NCI-H1436 treated with DMSO at 0.1 percent for 48 hours (cell line): ENCODE measurements at regions not wholly inside any gene's neighbourhood (a gene's known extent, or its start where the extent isn't known, plus 50 kb on each side); places are given as distances from the start of the nearest gene placed in this dataset.
"Not testable (repeated sequence)": the region's sequence is repeated elsewhere in the genome, so short reads cannot be mapped to it uniquely, and the experiment has no call there.

Source experiments
- DNase-seq: peaks from one replicate; lab custom pipeline; 2025; lab: John Stamatoyannopoulos, UW

DNA sequence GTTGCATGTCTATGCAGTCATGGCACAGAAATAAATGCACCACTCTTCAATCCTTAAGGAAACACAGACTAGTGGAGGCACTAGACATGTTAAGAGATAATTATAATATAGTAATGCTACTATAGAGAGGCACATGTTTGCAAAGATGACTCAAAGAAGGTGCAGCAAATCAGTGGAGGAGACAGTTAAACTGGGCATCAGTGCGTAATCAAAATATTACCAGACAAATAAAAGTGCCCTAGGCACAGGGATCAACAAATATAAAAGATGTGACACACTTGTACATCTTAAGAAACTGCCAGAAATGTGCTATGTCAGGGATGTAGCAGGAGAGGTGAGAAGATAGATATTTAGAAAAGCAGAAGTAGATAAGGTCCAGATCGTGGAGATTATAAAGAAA lies 642.1 kb downstream of the SLCO4C1 start:
- DNase-seq: no peak

DNA sequence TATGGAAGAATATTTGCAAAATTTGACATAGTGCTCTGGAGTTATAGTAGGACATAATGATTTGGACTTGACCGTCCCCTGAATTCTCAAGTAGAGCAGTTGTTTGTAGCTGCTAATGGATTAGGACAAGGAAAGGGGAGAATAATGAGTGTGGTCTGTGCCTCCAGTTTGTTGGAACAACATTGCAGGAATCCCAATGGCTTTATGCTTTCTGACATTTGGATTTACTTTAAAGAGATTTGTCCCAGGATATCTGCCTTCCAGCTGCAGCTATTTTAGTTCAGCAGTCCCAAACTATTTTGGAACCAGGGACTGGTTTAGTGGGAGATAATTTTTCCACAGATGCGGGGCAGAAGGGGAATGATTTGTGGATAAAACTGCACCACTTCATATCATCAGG lies 648.2 kb downstream of the SLCO4C1 start:
- no peak for DNase-seq

DNA sequence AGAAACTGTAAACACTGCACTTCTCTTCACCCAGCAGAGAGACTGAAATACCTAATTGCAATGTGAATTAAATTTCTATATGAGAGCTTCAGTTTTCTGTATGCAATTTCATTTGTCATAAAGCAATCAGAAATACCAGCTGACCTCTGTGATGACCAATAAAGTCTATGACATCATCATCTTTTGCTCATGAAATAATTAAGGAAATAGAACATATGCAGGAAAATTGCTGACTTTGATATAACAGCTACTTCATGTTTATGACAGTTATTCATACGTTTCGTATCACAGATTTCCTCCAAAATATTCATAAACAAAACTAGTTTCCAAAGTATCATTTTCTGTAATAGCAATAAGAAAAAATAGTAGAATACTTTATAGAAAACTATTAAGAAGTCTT lies 652.3 kb downstream of the SLCO4C1 start:
- no peak for DNase-seq

DNA sequence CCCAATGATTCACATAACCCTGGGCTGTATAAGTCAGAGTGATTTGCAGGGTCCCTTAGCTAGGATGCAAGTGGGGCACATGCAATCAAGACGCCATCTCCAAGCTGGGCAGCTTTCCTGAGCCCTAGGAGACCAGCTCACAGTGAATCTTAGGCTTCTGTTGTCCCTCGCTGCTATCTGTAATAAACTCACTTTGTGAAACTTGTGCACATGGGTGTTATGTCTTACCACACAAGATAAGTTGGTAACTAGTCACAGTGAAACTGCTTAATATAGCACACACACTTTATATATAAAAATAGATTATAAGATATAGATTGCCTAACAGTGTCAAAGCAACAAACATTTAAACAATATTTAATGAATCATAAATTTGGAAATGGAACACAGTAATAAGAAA lies 658.5 kb downstream of the SLCO4C1 start:
- DNase-seq: no peak

DNA sequence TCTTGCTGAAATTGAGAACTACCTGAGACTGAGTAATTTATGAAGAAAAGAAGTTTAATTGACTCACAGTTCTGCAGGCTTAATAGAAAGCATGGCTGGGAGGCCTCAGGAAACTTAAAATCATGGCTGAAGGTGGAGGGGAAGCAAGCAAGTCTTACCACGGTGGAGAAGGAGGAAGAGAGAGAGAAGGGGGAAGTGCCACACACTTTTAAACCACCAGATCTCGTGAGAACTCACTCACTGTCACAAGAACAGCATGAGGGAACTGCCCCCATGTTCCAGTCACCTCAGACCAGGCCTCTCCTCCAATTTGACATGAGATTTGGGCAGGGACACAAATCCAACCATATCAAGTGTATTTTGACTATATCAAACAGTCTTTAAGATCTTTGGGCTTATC lies 668.3 kb downstream of the SLCO4C1 start:
- DNase-seq: not testable (repeated sequence)

DNA sequence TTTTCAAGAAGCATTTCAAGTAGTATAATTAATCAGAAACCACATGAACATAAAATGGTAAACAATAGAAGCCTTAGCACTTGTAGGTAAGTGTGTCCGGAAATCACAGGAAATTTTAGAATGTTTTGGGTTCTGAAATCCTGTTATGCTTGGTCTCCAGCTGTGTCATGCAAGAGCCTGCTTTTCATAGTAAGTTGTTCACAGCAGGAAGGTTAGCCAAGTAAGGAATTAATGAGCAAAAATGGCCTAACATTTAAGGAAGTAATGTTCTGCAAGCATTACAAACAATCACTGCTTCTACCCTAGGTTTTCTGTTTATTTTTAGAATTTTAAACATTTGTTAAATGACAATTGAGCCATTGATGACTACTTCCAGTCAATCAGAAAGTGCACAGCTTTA lies 669.5 kb downstream of the SLCO4C1 start:
- no peak for DNase-seq

DNA sequence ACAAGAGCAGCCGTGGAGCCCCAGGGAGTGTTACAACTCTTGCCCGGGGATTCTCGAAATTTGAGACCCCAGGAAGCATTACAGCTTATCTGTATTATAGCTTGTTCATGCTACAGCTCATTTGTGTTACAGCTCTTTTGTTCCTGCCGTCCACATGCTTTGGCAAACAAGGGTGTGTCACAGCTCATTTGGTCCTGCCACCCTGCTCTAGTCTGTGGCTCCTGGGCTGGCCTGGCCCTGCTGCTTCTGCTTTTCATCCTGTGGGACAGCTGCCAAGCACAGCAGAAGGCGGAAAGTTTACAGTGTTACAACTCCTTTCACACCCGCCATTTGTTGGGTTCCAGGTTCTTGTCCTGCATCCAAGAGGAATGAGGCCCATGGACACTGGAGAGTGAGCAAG lies 685.0 kb downstream of the SLCO4C1 start:
- no peak for DNase-seq

DNA sequence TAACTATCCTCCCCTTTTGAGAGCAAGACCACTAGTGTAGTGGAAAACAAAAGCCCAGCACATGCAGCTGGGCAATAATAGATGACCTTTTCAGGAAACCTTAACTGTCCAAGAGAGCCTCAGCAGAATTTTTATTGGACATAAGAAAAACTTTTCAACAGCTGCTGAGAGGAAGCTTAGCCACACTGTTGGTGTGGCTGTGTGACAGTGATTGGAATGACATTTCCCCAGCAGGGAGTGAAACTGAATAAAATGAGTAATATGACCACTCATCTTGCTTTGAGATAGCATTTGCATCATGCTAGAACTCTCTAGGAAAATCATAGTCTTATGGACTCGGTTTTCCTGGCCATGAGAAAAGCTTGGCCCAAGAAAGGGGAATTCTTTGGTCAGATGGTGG lies 687.8 kb downstream of the SLCO4C1 start:
- no peak for DNase-seq

DNA sequence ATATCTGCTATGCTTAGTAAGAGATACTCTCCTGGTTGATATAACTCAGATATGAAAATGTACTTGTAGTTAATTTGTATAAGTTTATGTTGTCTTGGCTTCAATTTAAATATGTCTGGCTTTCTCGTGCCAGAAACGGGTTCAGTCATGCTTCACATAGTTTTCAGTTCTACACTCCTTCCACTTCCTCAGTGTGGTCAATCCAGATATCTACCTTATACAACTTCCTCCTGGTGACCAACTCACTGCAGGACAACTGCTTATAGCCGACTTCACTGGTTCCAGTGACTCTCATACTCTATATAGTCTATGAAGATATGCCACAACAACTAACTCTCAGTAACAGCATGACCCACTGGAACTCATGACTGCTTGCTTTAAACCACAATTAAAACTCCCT lies 690.4 kb downstream of the SLCO4C1 start:
- no peak for DNase-seq

DNA sequence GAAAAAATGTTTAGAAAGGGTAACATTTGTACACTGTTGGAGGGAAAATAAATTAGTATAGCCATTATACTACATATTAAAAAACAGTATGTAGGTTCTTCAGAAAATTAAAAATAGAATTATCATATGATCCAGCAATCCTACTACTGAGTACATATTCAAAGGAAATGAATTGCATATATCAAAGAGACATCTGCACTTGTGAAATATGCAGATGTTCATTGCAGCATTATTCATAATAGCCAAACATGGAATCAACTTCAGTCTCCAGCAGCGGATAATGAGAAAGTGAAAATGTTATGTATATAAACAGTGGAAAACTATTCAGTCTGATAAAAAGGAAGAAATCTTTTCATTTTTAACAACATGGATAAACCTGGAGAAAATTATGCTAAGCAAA lies 695.5 kb downstream of the SLCO4C1 start:
- no peak for DNase-seq

DNA sequence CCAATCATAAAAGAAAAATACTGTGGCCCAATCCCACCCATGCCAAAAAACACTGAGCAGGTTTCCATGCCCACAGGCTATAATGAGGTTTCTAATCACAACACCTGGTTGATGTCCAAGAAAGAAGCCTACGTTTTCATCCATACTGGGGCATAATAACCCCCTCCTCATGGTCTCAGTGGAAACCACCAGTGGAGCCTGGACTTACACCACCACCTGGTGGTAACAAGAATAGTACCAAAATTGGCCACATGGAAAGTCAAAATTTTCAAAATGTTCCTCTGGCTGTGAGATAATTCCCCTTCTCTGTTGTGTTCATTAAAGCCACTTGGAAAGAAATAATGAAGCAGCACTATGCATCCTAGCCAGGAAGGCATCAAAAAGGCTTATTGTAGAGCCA lies 687.3 kb upstream of the ST8SIA4 start:
- DNase-seq: no peak

DNA sequence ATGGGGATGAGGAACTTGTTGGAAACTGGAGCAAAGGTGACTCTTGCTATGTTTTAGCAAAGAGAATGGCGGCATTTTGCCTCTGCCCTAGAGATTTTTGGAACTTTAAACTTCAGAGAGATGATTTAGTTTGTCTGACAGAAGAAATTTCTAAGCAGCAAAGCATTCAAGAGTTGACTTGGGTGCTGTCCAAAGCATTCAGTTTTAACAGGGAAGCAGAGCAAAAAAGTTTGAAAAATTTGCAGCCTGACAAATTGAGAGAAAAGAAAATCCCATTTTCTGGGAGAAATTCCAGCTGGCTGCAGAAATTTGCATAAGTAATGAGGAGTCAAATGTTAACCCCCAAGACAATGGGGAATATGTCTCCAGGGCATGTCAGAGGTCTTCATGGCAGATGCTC lies 682.3 kb upstream of the ST8SIA4 start:
- DNase-seq: no peak

DNA sequence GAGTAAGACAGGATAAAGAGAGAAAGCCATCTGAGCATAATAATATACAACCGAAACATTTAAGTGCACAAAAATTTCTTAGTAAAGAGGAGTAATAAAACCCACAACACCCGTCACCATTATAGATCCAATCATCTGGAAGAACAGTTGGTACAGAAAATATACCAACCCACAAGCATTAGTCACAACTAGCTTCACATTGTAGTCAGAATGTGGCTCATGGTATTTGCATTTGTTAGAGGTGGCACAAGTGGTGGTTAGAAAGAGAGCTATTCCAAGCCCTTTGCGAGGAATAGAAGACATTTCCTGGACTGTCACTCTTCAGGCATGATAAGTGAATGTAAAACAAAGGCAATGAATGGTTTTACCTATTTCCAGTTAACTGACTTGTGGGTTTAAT lies 677.5 kb upstream of the ST8SIA4 start:
- no peak for DNase-seq

DNA sequence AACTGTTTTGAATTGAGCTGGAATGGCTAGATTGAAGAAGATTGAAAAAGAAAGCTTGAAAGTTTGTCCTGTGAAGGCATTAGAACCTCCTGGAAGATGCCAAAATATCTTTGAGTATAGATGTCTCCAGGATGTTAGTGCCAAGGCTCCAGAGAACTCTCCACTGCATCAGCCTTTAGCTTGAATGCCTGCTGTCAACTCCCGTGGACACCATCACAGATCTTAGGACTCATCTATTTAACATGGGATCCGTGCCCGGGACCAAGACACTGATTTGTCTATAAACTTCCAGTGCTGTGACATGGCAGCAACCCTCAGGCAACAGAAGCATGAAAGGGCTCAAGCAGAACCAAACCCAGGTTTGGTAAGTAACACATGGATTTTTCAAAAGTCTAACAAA lies 670.9 kb upstream of the ST8SIA4 start:
- no peak for DNase-seq

DNA sequence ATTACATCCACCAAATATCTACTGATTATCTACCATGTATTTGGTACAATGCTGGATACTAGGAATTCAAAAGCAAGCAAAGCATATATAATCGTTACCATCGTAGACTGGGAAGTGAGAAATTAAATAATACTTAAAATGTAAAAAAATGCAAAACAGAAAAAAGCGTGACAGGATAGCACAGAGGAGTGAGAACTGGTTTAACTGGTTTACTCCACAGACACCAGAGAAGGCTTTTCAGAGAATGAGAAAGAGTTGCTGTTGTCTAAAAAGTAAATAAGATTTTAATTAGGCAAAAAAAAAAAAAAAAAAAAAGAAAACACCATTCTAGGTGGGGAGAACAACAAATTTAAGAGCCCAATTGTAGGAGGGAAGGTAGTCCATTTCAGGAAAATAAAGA lies 657.9 kb upstream of the ST8SIA4 start:
- no peak for DNase-seq

DNA sequence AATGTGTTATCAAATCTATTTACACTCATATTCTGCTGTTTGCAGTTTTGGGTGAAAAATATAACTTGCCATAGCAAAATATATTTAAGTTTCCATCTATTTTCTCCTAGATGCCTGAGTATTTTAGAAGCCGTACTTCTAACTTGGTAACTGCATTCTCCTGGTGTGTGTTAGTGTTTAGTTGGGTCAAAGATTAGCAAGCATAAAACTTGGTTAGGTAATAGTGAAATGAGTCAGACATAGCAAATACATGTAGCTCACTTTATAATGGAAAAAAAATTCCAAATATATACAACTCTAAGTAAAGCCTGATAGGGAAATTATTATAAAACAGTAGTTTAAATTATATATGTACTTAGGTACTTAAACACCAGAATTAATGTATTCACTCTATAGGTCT lies 640.7 kb upstream of the ST8SIA4 start:
- no peak for DNase-seq

DNA sequence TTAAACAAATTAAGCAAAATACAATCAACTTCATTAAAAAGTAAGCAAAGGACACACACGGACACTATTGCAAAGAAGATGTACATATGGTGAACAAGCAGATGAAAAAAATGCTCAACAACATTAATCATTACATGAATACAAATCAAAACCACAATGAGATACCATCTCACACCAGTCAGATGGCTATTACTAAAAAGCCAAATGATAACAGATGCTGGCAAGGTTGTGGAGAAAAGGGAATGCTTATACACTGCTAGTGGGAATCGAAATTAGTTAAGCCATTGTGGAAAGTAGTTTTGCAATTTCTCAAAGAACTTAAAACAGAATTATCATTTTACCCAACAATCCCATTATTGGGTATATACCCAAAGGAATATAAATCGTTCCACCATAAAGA lies 636.2 kb upstream of the ST8SIA4 start:
- no peak for DNase-seq

DNA sequence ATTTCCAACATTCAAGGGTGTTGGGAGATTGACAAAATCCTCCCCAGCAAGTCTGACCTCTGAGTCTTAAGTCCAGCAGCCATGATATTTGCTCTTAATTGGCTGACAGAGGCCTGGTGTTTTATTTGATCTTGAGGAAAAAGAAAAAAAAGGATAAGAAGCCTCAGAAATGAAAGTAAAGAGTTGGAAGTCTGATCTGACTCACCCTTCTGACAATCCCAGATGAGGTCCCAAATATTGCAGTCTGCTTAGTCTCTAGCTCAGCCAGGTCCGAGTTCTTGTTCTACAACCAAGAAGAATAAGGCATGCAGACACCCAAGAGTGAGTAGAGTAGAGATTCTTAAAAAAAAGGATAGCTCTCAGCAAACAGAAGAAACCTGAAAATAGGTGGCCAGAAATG lies 632.5 kb upstream of the ST8SIA4 start:
- no peak for DNase-seq

DNA sequence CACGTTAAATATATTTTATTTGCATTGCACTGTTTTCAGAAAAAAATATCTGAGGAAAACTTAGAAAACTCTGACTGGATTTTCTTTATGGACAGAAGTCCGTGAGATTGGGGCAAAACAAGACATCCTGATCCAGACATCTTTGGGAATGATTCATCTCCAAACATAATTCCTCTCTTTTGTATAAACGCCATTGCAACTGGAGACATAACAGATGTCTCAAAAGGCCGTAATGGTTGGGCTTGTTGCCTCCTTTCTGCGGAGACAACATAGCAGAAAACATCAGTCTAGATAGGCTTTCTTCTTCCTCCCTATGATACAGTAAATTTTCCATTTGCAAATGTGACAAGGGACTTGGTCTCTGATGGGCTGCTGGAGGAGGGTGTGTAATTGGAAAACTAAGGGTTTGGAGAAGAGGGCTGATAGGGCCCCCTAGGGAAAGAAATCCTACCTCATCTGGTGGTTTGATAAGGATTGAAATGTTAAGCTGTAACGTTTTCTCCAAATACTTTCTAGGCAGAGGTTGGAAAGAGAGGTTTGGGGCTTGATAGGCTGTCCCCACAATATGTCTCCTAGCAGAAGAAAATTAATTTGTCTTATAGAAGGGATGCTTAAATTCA lies 631.5 kb upstream of the ST8SIA4 start:
- DNase-seq: no peak

DNA sequence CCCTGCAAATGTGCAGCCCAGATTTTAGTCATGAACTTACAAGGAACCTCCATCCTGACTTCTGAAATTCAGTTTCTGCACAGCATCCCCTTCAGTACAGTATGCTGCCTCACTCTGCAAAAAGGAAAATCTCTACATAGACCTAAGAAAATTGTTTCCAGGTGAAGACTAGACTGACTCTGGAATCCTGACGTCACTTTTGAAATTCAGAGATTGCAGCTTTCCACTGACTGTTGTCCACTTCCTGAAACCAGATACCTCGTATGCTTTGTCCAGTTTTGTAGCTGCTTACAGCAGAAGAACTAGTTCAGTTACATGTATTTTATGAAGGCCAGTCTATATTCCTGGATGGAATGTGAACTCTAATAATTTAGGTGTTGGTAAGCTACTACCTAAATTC lies 629.3 kb upstream of the ST8SIA4 start:
- no peak for DNase-seq

DNA sequence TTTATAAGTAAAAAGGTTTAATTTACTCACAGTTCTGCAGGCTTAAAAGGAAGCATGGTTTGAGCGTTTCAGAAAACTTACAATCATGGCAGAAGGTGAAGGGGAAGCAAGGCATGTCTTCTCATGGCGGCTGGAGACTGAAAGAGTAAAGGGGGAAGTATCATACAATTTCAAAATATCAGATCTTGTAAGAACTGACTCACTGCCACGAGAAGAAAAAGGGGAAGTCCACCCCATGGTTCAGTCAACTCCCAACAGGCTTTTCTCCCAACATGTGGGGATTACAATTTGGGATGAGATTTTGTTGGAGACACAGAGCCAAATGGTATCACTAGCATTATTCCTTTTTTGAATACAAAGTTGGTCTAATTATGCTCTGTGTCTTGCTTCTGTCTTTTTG lies 627.9 kb upstream of the ST8SIA4 start:
- no peak for DNase-seq

DNA sequence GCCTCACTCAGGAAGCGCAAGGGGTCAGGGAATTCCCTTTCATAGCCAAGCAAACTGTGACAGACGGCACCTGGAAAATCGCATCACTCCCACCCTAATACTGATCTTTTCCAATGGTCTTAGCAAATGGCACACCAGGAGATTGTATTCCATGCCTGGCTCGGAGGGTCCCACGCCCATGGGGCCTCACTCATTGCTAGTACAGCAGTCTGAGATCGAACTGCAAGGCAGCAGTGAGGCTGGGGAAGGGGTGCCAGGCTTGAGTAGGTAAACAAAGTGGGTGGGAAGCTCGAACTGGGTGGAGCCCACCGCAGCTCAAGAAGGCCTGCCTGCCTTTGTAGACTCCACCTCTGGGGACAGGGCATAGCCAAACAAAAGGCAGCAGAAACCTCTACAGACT lies 626.0 kb upstream of the ST8SIA4 start:
- DNase-seq: not testable (repeated sequence)

DNA sequence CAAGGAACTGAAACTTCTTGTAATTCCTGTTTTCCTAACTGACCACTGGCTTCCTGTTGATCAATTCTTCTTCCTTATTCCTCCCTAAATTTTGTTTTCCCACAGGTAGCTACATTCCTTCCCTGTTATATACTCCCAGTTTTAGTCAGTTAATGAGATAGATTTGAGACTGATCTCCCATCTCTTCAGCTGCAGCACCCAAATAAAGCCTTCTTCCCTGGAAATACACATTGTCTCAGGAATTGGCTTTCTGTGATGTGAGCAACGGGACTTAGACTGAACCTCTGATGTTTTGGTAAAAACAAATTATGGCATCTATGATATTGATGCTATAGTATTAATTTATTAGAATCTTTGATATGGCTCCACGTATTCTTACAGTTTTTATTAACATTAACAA lies 617.3 kb upstream of the ST8SIA4 start:
- DNase-seq: no peak

DNA sequence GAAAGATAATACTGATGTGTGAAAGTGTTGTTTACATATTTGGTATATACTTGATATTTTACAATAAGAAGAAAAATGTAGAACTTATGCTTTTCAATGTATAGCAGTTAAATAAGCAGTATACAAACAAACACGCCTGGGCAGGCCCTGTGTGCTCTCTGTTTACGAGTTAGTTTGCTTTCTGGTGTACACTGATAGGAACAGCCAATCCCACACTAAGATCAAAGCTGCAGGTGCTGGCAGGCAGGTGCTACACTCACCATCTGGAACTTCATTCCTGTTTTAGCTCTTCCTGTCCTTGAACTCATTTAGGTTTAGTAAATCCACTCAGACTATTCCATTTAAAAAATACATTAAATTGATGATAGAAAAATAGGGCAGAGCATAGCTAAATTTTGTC lies 614.7 kb upstream of the ST8SIA4 start:
- no peak for DNase-seq

DNA sequence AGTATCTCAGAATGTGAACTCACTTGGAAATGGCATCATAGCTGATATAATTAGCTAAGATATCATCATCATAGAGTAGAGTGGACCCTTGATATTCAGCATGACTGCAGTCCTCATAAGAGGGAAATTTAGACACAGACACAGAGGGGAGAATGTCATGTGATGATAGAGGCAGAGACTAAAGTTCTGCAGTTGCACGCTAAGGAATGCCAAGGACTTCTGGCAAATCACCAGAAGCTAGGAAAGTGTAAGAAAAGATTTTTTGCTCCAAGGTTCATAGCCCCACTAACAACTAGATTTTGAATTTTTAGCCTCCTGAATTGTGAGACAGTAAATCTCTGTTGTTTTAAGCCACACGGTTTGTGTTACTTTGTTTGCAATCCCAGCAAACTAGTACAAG lies 612.6 kb upstream of the ST8SIA4 start:
- DNase-seq: no peak
